RWPE1 (cell line): ENCODE measurements at regions not wholly inside any gene's neighbourhood (a gene's known extent, or its start where the extent isn't known, plus 50 kb on each side); places are given as distances from the start of the nearest gene placed in this dataset.

Source experiments
- CTCF ChIA-PET: fragments of 350-600 bp; sonication (Branson Sonifier 250); formaldehyde crosslinking; extraction: SDS; loops from one replicate; lab custom pipeline; 2021; lab: Yijun Ruan, JAX
- POLR2A ChIA-PET: fragments of 400-600 bp; formaldehyde crosslinking; extraction: SDS; loops from one replicate; lab custom pipeline; 2020; ENCODE audit warnings: antibody characterized with exemption; ENCODE audit not compliant: low non-redundant PET; lab: Yijun Ruan, JAX
- DNase-seq: peaks from one replicate; pipeline ENCODE4 v3.0.0; 2012; ENCODE audit warnings: low spot score
- H3K27ac ChIP-seq: fragments of 450-650 bp; 2 replicates; pipeline ENCODE4 v1.5.1; 2017
- TF ChIP-seq, protein P1 (sequence below): fragments of 450-650 bp; conservative IDR thresholded peaks from 2 replicates; pipeline ENCODE4 v1.5.1; 2017; ENCODE audit warnings: low read depth, mild to moderate bottlenecking

DNA sequence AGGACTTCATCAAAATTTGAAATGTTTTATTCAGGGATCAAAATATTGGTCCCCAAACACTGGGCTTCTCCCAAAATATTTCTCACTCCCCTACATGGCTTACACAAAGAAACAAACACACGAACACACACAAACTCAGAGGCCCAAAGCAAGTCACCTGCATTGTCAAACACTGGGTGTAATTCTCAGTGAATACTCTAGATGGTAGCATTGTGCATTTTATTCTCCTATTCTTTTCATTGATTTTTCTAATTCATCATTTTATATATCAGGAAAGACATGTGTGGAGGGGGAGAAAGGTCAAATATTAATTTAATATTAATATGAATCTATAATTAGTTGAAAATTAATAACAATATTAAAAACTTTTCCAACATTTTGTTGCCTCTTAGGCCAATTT, 72.3 kb upstream of the TNMD start:
- no peak overlapping the region for H3K27ac ChIP-seq
- TF ChIP-seq, protein P1, sequence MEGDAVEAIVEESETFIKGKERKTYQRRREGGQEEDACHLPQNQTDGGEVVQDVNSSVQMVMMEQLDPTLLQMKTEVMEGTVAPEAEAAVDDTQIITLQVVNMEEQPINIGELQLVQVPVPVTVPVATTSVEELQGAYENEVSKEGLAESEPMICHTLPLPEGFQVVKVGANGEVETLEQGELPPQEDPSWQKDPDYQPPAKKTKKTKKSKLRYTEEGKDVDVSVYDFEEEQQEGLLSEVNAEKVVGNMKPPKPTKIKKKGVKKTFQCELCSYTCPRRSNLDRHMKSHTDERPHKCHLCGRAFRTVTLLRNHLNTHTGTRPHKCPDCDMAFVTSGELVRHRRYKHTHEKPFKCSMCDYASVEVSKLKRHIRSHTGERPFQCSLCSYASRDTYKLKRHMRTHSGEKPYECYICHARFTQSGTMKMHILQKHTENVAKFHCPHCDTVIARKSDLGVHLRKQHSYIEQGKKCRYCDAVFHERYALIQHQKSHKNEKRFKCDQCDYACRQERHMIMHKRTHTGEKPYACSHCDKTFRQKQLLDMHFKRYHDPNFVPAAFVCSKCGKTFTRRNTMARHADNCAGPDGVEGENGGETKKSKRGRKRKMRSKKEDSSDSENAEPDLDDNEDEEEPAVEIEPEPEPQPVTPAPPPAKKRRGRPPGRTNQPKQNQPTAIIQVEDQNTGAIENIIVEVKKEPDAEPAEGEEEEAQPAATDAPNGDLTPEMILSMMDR, result peak; percentile 50
- peak; percentile 10 for DNase-seq
- CTCF ChIA-PET, result interaction anchor here (0.6 to 1.1 kb wide), 2 partner anchors 62 to 256 kb away, joined by 3 read pairs; no protein-coding TSS in a partner anchor
- POLR2A ChIA-PET, result no interaction called here

DNA sequence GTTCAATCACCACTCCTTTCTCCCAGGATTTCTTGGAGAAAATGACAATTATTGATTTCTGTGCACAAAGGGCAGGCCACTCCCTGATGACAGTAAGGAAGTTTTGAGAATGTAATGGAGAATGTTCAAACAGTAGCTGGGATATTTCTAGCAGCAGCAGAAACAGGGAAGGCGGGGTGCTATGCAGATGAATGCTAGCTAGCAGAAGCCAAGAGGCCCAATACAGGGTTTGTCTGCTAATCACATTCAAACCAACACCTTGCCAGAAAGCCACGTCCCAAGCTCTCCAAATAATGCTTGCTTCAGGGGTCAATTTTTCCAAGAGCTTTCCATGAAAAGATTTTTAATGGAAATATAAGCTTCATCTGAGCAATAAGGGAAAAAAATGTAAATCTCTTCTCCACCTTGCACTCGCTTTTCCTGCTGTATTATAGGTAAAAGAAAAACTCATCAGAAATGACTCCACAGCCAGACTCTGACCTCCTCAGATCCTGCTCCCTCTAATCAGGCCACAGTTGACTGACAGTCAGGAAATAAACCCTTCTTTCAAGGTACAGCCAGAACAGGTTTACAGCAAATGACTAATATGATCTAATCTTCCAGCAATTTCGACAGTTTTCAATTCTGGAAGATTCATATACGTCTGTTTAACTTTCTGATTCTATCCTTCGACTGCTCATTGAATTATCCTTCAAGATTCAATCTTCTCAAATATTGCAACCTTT, 84.7 kb upstream of the PCDH19 start:
- POLR2A ChIA-PET, result no interaction called here
- no peak for DNase-seq
- TF ChIP-seq, protein P1, result no peak
- CTCF ChIA-PET, result no interaction called here
- H3K27ac ChIP-seq, result no peak overlapping the region

DNA sequence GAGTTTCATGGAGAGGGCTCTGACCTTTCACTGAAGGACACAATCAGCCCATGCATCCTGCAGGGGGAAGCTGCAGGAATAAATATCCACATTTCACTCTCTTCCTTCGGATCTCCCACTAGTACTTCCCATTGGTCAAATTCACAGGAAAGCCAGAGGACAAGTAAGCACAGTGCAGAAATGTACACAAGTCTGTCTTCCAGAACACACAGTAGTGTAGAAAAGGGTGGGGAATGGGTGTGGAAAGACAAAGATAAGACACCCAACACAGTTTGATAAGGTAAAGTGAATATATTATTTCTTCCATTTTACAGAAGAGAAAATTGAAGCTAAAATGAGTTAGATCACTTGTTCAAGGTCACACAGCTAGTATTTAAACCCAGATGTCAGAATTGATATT, 81.1 kb upstream of the PCDH19 start:
- TF ChIP-seq, protein P1, result no peak
- H3K27ac ChIP-seq, result no peak overlapping the region
- no peak for DNase-seq
- CTCF ChIA-PET, result no interaction called here
- POLR2A ChIA-PET, result no interaction called here

DNA sequence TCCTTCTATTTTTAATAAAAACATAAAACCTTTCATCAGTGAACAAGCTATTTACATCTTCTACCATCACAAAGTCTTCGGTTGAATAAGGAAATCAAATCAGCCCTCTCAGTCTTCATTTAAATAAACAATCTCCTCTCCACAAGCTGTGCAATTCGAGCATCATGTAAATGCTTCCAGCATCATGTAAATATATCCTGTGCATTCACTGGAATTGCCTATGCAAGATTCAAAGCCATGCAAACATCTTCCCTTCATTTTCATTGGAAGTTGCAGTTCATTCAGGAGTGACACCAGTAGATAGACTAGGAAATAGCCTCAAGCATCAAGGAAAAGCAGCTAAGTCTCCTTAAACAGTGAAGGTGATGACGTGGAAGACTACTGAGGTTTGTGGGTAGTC, 77.7 kb upstream of the PCDH19 start:
- TF ChIP-seq, protein P1, result no peak
- ChIA-PET POLR2A (no interaction called here), CTCF (no interaction called here)
- H3K27ac ChIP-seq, result no peak overlapping the region
- no peak for DNase-seq

DNA sequence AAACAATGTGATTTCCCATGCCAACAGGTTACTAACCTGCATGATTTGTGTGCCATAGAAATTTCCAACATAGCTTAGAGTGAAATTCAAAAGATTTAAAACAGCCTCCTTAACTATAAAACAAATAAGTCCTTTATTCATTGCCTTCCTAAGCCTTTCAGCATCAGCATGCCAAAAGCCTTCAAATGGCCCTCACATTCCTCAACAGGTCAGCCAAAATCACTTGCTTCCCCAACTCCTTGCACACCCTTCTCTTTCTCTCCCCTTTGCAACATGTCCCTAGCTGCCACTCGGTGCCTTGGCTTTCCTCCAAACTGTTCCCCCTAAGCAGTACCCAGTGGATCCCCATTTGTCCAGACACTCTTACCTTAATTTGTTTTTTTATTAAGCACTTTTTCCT, 74.9 kb upstream of the PCDH19 start:
- ChIA-PET POLR2A (no interaction called here), CTCF (no interaction called here)
- TF ChIP-seq, protein P1, result no peak
- H3K27ac ChIP-seq, result no peak overlapping the region
- DNase-seq, result no peak

DNA sequence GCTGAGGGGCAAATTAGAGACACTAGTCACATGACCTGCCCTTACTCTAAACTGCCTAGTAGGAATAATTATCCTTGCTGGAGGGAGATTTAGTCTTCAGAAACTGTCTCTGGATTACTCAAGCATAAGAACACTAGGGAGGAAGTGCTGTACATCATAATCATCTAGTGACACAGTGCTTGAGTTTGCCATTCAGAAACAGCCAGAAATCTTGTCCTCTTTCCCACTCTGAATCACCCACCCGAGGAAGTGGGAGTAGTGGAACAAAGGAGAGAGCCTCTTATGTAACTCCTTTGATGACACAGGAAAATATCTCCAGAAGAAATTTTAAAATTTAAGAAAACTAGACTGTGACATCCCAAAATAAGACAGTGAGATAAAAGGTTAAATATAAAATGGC, 69.3 kb upstream of the PCDH19 start:
- TF ChIP-seq, protein P1, result no peak
- CTCF ChIA-PET, result no interaction called here
- H3K27ac ChIP-seq, result no peak overlapping the region
- DNase-seq, result no peak
- POLR2A ChIA-PET, result no interaction called here
